KBM-7 (cell line): ENCODE measurements at regions not wholly inside any gene's neighbourhood (a gene's known extent, or its start where the extent isn't known, plus 50 kb on each side); places are given as distances from the start of the nearest gene placed in this dataset.
"Not testable (repeated sequence)": the region's sequence is repeated elsewhere in the genome, so short reads cannot be mapped to it uniquely, and the experiment has no call there.

ENCODE experiments used
- DNase-seq: peaks from one replicate; pipeline ENCODE4 v3.0.0-alpha.2; 2015
- in situ Hi-C: fragments of 300-500 bp; cut with MboI; formaldehyde crosslinking; loops from 2 replicates; pipeline ENCODE4 v1.14.3; 2020; ENCODE audit warnings: low sequenced_read_pairs, low pct_unique_long_range_greater_than_20kb, mixed read lengths

DNA sequence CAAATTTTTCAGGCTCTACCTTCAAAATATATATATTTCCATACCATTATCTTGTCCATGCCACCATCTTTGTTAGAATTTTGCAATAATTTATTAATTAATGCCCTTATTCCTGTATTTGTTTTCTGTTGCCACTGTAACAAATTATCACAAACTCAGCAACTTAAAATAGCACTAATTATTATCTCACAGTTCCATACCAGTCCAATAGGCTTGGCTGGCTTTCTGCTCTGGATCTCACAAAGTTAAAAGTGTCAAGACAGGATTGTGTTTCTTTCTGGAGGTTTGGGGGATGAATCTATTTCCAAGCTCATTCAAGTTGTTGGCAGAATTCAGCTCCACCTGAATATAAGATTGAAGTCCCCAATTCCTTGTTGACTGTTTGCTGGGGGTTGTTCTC is 58.6 kb upstream of the SLC38A4 start:
- in situ Hi-C loops: no loop called here
- DNase-seq: no peak

DNA sequence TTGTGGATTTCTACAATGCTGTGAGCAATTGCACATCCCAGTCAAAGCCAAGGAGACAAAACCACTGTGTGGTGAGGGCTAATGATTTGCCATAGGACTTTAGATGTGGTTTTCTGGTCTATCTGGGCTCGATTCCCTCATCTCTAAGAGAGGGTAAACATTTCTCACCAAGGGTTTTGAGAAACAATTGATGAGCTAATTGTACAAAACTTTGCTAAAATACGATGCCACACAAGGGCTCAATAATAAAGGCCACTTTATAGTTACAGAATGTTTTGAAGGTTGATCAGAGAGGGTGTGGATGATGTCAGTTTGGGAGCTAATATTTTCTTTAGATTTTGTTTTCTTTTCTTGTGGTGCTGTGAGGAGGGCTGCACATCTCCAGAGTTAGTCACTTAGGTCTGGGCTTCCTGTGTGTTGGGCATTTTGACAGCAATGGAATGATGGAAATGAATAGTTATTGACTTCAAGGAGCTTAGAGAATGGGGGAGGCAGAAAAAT is 60.8 kb upstream of the SLC38A4 start:
- in situ Hi-C loops: no loop called here
- no peak for DNase-seq

DNA sequence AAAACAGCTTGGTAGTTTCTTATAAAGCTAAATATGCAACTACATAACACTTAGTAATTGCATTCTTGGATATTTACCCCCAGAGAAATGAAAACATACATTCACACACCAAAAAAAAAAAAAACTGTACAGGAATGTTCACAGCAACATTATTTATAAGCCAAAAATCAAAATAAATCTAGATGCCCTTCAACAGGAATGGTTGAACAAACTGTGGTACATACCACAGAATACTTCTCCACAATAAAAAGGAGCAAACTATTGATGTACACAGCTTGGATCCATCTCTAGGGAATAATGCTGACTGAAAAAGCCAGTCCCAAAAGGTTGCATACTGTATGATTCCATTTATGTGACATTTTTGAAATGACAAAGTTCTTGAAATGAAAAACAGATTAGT is 62.1 kb upstream of the SLC38A4 start:
- no peak for DNase-seq
- in situ Hi-C loops: no loop called here

DNA sequence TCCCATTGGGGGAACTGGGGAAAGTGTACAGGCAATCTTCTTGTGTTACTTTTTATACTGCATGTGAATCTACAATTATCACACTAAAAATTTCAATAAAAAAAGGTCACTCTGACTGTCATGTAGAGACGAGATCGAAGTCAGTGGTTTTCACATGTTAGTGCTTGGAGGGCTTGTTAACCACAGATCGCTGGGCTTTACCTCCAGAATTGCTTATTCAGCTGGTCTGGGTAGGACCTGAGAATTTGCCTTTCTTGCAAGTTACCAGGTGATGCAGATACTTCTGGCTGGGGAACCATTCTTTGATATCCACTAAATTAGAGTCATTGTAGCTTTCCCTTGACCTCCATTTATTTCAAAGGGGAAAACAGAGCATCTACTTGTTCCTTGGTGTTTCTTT is 62.8 kb upstream of the SLC38A4 start:
- DNase-seq: no peak
- in situ Hi-C loops: no loop called here

DNA sequence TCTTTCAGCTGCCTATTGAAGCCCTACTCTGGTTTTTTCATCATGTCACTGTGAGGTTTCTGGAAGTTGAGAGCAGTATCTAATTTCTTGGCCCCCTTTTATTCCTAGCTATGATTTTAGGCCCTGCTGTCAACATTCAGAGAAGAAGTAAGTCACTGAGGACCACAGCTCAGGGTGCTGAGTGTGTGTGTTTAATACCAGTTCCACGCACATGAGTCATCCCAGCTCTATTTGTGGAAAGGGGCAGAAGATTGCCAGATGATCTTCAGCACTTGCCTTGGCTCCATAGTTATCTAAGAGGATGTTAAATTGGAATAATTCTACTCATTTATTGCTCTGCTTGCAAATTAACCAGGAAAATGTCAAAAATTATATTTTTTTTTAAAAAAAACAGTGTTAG is 65.5 kb upstream of the SLC38A4 start:
- in situ Hi-C loops: no loop called here
- DNase-seq: no peak

DNA sequence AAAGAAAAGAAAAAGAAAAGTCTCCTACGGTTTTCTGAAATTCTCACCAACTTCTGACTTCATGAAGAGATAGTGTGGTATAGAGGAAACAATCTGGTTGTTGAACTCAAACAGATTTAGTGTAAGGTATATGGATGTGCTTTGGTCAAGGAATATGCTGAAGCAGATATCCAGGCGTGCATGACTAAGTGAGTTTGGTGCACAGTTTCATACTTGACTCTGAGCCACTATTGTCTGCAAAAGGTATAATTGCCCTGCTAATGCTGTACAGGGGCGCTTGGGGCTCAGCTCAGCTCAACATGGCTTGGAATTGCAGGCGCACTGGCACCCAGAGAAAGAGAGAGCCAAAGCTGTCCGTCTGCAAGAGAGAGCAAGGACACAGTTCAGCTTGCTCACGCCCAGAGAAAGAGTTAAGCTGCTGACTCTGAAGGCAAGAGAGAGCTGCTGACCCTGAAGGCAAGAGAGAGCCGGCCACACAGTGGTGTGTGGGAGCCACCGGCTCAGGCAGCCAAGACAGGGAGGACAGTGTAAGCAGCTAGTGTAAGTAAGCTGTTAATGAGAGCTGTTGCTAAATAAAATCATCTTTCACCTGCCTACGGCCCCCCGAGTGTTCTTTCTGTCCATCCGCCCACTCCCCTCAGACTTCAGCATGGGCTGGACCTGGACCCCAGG is 66.4 kb upstream of the SLC38A4 start:
- DNase-seq: no peak
- in situ Hi-C loops: no loop called here

DNA sequence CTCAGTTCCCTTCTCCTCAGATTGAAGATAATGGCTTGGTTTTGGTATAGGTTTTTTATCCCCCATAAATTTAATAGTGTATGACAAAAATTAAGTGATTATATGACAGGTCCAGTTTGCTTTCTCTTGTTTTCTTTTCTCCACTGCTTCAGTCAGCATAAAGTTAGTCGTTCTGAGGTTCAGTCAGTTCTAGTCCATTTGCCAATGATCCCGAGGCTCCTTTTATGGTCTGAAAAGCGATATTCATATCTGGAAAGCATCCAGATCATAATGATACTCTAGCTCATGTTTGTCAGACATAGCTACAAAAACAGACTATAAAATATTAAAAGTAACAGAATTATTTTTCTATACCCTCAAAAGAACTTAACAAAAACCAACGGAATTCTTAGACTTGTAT is 67.1 kb upstream of the SLC38A4 start:
- in situ Hi-C loops: no loop called here
- no peak for DNase-seq

DNA sequence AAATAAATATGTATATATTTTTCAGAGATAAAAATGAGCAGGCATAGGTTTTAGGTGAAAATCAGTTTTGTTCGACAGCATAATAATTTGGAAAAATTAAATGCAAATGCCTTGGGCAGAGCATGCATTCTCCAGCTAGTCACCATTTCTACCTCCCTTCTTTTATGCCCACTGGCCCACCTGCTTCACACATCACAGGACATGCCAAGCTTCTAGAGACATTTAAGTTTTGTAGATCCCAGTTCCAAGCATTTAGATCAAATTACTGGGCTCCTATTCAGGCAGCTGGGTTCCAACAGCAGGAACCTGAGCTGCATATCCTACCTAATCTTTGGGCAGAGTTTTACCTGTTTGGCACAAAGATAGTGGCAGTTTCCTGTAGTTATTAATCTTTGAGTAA is 67.6 kb upstream of the SLC38A4 start:
- in situ Hi-C loops: no loop called here
- no peak for DNase-seq

DNA sequence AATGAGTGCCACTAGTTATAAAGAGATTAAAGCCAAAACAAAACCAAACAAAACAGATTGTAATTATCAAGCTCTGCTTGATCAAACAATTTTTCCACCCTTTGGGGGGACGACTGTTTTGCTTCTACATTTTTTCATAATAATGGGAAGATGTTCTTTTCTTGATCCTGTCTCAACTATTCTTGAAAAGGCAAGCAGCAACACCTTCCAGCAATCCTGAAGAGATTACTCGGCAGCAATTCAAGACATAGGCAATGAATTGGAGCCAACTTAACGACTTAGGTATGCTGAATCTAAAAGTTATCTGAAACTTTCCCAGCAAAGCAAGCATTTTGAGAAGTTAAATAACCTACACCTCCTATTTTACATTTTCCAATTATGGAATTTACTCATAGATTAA is 69.9 kb upstream of the SLC38A4 start:
- no peak for DNase-seq
- in situ Hi-C loops: no loop called here

DNA sequence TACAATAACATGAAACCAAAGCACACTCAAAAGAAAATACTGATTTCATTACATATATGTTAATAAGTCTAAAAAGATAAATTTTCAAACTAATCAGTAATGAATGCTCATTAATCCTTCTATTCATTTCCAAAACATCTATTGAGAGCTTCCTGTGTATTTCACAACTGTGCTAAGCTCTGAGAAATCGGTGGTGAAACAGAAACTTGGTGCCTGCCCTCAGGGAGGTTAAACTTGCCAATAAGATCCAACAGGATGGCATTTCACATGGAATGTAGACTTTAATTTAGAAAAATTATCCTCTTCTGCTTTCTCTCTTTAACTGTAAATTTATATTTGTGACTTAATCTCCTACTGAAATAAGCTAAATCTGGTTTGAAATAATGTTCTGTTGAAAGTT is 70.9 kb upstream of the SLC38A4 start:
- in situ Hi-C loops: no loop called here
- DNase-seq: no peak

DNA sequence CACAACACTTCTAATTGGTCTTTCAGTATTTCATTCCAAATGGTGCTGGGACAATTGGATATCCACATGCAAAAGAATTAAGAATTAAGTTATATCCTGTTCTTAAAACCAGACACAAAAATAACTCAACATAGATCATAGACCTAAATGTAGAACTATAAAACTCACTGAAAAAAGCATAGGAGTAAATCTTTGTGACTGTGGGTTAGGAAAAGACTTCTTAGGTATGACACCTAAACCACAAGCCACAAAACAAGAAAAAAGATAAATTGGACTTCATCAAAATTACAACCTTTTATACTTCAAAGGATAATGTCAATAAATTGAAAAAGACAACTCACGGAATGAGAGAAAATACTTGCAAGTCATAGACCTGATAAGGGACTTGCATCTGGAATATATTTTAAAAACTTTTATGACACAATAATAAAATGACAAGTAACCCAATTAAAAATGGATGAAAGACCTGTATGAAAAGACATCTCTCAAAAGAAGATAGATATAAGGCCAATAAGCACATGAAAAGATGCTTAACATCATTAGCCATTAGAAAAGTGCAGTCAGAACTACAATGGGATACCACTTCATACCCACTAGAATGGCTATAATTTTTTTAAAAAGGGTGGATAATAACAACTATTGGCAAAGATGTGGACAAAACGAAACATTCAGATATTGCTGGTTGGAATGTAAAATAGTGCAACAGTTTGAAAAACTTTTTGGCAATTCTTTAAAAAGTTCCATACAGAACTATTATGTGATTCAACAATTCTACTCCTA is 72.5 kb upstream of the SLC38A4 start:
- no peak for DNase-seq
- in situ Hi-C loops: no loop called here

DNA sequence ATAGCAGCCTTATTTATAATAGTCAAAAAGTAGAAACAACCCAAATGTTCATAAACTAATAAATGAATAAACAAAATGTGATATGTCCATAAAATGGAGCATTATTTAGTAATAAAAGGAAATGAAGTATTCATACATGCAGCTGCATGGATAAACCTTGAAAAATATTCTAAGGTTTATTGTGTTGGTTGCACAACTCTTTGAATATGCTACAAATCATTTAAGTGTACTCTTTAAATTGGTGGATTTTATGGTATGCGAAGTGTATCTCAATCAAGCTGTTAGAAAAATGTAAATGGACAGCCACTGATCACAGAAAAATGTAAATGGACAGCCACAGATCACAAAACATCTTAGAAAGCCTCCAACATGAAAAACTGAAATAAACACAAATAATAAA is 73.2 kb upstream of the SLC38A4 start:
- DNase-seq: no peak
- in situ Hi-C loops: no loop called here

DNA sequence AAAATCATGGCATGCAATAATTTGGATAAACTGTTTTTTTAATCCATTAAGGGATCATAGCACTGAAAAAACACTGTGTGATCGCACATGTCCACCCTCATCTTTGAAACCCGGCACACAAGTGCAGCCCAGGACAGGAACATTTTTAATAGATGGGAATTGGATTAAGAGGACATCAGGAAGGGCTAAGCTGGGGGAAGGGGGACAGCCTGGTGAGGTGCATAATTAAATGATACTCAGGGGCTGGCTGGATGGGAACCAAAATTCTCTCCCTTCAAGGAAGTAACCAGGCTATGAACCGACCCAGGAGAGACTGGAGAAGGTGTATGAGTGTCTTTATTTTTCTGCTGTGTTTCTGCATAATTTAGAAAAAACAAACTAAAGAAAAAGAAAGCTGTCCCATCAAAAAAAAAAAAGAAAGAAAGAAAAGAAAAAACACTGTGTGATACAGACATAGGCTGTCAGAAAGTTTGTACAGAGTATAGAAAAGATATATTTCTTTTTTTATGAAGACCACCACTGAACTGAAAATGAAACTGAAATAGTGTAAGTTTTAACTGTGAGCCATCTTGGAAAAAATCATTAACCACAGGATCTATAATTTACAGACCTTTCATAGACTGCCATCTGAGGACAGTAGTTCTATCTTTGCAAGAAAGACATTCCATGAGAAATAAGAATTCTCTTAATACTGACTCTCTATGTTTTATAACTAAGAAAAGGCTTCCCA is 75.1 kb upstream of the SLC38A4 start:
- in situ Hi-C loops: no loop called here
- DNase-seq: no peak

DNA sequence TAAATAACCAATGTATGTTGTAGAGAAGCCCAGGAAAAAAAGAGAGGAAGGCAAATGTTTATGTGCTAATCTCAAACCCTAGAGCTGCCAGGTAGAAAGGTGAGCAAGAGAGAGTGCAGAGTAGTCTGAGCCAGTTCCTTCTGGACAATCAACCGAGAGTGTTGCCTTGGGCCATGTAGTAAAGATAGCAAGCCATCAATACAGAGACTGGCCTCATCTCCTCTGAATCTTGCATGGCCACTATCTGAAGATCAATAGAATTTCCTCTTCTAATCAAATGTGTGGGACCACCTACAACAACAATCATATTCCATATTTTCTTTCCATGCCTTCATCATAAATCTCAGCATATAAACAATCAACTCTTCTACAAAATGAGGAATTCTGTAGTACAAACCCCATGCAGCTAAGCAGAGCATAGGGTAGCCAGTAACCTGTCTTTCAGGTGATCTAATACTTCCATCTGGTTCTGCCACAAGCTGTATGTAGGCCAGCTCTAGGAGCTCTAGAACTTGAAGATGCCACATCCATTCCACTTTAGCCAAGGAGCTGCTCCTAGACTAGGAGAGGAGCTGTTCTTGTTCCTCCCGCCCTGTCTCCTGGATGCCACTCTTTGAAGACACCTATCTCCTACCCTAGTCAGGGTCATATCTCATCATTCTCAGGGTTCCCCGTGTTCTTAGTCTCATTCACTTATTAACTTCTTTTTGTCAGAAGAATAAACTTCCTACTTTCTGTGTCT is 75.8 kb upstream of the SLC38A4 start:
- DNase-seq: no peak
- in situ Hi-C loops: no loop called here

DNA sequence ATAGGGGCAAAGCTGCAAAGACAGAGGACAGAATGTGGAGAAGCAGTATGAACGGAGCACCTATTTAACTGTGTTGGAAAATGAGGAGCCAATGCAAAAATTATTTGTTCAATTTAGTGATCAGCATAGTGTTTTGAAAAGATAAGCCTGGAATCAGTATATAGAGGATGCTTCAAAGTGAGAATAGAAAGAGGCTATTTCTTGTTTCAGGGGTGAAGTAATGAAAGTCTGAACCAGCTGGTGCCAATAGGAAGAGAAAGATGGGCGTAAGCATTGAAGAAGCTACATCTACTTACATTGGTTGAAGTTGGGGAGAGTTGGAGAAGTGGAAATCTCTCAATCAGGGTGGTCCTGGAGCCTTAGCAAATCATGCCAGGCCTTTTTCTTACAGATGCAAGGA is 77.3 kb upstream of the SLC38A4 start:
- in situ Hi-C loops: no loop called here
- no peak for DNase-seq

DNA sequence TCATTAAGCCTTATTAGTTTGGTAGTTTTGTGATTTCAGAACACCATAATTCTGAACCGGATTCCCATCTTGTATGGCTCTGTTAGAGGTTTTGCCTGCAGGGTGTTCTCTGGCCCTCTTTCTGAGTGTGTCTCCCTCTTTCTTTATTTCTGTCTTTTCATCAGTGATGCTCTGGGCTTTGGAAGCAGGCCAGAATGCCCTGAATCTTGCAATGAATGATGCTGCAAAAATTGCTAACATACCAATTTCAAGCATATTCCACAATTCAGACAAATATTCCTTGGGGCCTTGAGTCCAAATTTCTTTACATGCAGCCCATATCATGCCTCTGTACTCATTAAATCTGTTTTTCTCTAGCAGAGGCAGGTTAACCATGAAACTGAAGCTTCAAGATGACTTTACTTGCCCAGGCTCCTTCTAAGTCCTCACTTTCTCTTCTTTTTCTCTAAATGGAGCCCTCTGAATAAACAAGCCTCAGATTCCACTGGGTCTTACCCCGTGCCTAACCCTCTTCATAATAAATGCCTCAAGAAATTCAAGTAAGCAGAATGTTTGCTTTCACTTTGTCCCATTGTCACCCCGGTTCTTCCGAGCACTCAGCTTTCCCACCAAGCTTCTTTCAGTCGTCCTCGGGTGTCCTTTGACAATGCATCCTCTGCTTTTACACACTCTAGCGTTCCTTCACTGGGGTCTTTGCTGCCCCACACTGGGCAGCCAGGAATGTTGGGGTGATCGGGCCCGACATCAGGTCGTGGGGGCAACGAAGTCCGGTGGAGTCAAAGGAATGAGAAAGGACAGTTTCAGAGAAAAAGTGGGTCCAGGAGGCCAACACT is 78.8 kb upstream of the SLC38A4 start:
- DNase-seq: no peak
- in situ Hi-C loops: no loop called here

DNA sequence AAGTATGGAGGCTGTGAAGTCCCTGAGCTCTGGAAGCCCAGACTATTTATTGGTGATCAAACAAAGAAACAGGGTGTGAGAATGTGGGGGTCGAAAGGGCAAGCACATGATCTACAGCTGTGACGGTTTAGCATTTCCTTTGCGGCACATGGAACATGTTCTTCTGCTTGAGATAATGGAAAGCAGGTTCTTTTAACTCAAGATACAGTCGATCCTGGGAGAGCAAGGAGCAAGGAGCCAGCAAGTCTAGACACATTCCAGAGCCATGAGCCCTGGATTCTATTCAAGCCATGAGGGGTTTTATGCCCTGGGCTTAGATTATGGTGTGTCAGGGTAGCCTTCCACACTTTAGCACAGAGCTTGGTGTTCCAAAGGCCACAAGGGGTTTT is 79.4 kb upstream of the SLC38A4 start:
- DNase-seq, in situ Hi-C loops: not testable (repeated sequence)

DNA sequence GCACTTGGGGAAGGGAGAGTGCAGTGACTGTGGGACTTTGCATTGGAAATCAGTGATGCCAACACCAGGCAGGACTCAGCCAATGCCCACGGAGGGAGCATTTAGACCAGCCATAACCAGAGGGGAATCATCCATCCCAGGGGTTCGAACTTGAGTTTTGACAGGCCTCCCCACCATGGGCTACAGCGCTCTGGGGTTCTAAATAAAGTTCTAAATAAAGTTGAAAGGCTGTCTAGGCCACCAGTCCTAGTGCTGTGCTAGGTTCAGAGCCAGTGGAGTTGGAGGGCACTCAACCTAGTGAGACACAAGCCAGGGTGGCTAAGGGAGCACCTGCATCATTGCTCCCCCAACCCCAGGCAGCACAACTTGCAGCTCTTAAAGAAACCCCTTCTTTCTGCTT is 82.0 kb upstream of the SLC38A4 start:
- in situ Hi-C loops: no loop called here
- no peak for DNase-seq
